Mammary epithelial cell (primary cell): ENCODE measurements at regions not wholly inside any gene's neighbourhood (a gene's known extent, or its start where the extent isn't known, plus 50 kb on each side); places are given as distances from the start of the nearest gene placed in this dataset.

Experiments
- CTCF ChIP-seq, 2 donors: IDR thresholded peaks in 1 of 2; conservative IDR thresholded peaks in 1 of 2; 2 replicates each; pipeline ENCODE4 v1.5.1; 2011 to 2012; ENCODE audit warnings: inconsistent platforms in 2 of 2, low read length in 2 of 2, mild to moderate bottlenecking in 2 of 2, control low read depth in 1 of 2, low read depth in 1 of 2; ENCODE audit not compliant: insufficient read depth in 1 of 2; ENCODE audit errors: extremely low read depth in 1 of 2
- EZH2 ChIP-seq: IDR thresholded peaks from 2 replicates; pipeline ENCODE4 v1.6.1; 2012; ENCODE audit warnings: low read length, inconsistent platforms, borderline replicate concordance

GRCh38 chr6:16840725-16841124 is 79.5 kb upstream of the ATXN1 start:
- TF ChIP-seq CTCF (conservative IDR thresholded peaks at IDR 0.05 in 1 of 2, IDR thresholded peaks at IDR 0.05 in 1 of 2; ENCODE audit: extremely low read depth in 1 of 2, insufficient read depth in 1 of 2, low read depth in 1 of 2, low read length in 2 of 2) (no peak), EZH2 (no peak)
